SW480 (cell line): ENCODE measurements at regions not wholly inside any gene's neighbourhood (a gene's known extent, or its start where the extent isn't known, plus 50 kb on each side); places are given as distances from the start of the nearest gene placed in this dataset.

Experiments used
- DNase-seq: peaks from one replicate; pipeline ENCODE4 v3.0.0-alpha.2; 2016; ENCODE audit warnings: low spot score

DNA sequence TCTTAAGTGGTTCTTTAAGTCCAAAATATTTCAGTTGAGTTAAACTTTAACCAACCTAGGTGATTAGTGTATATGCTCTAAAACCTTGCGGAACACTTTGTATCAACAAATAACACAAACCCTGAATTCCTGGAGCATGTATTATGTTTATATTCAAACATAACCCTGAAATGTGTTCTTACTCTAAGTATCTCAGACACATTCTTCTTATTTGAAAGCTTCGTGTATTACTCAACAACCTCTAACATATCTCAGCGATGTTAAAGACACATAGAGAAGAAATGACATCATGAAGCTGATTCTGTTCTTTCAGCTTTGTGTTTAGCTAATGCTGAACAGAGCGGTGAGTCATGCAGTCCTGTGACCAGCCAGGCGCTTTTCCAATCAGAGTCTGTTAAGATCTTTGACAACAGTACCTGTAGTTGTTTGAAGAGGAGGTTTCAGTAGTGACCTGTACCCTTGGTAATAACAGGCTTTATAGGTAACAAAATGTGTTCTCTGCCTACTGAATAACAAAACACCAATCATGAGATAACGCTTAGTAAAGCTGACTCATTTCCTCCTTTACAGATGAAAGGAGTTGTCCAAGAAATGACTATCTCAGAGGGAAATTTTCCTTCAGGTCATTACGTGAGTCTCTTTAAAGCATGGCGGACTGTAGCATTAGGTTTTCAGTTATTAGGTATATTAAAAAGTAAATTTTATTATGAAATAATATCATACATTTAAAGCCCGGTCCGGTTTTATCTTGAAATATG lies 67.3 kb upstream of the KLF6 start:
- peak; percentile 98 for DNase-seq

DNA sequence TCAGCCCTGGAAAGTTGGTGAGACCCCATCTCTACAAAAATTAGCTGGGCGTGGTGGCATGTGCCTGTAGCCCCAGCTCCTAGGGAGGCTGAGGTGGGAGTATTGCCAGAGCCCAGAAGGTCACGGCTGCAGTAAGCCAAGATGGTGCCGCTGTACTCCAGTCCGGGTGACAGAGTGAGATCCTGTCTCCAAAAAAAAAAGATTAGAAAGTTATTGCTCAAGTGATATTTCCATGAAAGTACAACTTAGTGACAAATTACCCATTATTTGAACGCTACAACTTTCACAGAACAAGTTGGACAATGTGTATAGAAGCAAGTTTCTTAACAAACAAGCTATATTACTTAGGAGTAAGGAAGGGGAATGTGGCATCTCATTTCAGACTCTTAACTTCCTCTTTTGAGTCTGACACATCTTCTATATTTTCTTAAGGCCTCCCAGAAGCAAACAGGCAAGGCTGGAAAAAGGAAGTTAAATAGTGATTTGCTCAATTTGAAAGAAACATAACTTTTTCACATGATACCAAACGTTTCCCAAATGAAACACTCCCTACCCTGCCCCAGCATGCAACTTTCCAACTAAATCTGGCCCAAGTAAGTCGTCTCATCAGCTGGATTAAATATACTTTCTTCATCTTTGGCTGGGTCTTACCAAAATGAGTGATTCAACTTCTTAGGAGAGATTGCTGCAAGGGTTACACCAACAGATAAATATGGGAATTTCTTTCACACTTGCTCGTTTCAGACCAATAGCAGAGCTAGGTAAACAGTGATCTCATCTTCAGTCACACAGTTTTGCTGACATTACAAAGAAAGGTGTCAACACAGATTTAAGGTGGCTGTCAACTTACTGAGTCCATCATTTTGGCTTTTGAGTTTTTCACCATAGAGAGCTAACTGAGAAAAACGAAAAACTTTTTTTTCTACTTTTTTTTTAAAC lies 66.3 kb upstream of the KLF6 start:
- peak; percentile 34 for DNase-seq

DNA sequence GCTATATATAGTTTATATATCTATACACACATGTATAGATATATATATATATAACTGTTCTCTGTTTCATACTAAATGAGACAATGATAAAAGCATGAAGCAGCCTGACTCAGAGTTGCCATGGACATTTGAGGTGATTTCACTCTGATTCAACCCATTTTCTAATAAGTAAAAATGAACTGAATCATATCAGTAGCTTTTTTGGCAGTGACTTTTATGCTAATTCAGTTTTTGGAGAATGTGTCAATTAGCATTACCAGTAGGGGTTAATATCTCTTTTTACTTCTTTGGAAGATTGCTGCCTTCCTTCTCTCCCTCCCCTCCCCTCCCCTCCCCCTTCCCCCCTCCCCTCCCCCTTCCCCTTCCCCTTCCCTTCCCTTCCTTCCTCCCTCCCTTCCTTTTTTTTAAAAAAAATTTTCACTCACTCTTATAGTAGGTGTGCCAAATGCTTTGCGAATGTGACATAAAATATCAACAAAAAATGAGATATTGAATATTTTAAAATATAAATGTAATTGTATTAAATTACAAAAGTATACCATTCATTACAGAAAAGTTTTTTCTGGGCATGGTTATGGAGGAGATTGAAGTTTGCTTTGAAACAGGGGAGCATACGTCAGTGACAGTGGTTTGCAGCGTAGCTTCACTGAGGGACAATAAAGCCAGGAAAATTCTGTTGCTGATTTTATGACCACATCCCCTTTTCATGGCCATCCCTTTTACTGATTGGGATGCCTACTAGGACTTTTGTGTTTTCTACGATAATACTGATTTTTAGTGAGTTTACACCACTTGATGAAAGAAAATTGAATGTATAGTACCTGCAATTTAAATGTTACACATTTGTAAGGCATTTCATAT lies 64.0 kb upstream of the KLF6 start:
- no peak for DNase-seq

DNA sequence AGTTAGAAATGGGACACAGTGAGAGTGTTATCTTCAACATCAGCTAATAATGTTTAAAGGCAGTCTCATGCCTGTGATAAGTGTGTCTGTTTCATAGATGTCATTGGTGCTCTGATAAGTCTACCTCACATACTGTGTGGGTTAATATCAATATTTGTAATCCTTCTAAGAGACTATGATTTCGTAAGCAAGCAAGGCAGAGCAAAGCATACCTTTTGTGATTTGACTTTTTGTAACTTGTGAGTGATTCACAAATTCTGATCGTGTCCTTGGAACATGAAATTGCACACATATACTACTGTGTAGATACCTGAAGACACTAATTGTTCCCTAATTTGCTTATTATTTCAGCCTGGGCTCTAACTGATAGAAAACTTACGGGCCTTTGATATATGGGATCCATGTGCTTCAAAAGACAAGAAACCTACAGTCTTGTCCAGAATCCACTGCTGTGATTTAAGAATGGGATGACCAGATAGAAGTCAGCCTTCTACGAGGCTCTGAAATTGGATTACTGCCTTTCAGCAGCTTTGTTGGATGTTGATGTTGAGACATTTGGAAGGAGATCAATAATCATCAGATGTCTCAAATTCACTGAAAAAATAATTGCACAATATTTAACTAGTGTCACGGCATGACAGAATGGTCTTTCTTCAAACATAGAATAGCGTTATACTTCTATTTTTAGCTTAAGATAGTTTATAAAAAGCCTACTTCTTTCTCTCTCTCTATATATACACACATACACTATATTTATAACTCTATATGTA lies 63.2 kb upstream of the KLF6 start:
- DNase-seq, result no peak

DNA sequence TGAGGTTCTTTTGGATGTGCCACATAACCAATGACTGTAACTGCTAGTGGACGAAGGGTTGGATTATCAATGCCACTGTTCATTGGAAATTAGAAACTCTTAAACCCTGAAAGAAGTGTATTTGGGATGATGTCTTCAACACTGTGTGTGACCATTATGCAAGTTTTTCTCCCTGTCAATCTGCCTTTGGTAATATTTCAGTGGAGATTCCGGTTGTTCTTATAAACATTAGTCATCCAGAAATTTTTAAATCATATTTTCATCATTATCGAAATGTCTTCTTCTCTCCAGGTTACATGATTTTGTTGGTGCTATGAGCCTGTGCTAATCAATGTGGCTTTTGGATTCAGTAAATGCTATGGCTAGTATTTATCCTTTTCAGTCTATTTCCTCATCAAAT lies 61.7 kb upstream of the KLF6 start:
- no peak for DNase-seq

DNA sequence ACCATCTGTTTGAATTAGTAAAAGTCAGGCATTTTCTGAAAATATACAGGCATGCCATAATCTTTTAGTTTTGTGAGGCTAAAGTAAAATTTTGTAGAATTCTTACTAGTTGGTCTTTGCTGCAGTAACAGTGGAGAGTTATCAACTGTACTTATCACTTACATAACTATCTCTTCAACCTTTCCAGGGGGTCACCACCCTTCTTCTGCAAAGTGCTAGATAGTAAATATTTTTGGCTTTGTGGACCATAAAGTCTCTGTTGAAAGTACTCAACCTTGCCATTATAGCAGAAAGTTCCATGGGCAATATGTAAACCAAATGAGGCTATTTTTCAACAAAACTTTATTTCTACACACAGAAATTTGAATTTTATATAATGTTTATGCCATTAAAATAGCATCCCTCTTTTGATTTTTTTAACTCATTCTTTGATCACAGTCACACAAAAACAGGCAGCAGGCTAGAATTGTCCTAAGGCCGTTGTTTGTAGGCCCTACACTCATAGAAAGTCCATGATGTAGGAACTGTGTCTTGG lies 59.5 kb upstream of the KLF6 start:
- no peak for DNase-seq

DNA sequence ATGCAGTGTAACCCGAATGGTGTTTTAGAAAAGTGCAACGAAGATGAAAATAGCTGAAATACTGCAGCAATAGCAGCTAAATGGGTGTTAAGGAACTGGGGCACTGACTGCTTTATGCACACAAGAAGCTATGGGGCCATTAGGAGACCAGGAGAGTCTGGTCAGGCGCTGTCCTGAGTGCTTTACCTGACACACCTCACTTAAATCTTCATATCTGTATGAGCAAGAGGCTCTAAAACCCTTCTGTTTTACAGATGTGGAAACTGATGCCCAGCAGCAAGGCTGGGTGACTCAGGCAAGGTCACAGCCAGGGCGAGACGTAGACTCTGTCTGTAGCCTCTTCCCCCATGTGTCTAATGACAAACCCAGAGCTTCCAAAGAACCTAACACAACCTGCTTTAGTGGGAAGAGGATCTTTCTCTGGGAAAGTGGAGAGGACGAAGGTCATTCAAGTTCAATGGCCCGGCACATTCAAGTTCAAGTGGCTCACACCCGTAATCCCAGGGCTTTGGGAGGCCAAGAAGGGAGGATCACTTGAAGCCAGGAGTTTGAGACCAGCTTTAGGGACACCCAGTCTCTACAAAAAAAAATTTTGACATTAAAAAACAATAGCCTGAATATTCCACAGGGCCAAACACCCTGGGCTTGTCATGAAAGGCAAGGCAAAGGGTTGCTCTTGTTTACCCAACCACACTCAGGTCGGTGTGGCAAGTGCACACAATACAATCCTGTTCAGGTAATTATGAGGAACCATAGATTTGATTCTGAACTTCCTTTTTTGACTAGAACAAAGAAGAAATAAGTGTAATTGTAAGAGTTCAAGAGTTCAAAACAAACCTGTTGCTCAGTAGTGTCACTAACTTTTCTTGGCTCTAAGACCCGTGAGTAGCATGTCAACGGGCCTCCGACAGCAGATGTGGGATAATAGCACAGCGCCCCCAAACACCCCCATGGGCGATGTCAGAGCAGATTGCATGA lies 53.7 kb upstream of the KLF6 start:
- DNase-seq, result no peak

DNA sequence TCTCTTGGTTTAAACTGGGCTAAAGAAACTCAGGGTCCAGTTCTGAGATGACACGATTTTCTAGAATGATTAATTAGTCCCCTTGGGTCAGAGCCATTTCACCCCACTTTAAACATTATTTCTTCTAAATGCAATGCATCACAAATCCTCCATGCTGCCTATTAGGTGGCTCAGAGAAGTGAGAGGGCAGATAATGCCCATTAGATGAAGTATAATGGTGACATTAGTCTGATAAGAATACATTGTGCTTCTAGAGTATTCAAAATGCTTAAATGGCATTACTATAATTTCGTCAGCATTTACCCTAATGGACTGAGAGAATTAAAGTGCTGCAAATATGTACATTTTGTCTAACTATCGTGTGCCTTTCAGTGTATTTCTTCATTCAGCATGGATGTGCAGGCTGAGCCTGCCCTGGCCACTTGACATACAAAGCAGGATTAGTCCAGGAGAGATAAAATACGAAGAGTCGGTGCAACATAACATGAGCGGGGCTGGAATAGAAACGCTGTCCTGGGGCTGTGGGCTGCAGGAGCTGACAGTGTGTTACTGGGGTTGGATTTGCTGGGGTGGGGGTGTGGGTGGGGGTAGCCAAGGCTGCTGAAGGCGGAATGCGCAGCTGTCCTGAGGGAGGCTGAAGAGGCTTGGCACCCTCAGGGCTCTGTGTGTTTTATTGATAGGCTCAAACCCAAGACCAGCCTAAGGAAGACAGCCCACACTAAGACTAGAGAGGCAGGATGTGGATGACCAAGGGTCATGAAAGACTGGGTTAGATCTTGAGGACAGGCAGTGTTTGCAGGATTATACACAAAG lies 52.8 kb upstream of the KLF6 start:
- no peak for DNase-seq

DNA sequence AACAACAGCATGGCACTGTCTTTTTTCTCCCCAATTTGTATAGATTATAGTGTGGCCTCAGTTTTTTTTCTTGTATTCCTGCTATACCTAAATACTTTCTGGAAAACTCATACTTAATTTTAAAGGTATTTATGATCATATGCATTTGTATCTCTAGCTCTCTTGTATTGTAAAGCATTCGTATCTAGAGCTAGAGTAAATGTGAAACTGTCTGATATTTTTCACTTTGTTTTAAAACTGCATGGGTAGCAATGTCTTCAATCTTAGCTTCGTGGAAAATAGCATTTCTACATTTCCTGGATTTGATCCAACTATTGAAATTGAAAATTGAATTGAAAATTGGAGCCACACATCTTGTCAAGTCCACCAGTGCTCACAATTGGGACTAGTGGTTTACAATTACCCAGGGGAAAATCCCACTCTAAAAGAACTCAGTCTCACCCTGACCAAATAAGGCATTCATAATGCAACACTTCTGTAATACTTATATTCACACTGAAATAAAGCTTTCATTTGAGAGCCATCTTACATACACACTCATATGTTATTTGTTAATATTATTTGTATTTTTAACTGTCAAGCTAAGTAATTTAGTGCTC lies 51.3 kb upstream of the KLF6 start:
- no peak for DNase-seq

DNA sequence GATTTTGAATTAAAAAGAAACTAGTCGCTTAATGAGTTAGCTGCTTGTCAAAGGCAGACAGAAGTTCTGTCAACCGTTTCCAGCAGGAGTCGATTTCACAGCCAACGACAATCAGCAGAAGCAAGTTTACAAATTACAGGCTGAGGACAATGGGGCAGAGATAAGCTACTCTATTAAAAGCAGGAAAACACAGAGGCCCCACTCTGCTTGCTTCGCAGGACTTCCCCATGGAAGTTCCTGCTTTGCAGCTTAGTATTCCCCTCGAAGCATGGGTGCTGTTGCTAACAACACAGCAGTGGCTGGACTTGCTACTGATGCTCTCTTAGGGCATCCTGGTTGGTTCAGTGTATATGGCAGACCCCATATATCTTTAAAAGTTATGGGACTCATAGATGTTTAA lies 50.8 kb upstream of the KLF6 start:
- DNase-seq, result no peak

DNA sequence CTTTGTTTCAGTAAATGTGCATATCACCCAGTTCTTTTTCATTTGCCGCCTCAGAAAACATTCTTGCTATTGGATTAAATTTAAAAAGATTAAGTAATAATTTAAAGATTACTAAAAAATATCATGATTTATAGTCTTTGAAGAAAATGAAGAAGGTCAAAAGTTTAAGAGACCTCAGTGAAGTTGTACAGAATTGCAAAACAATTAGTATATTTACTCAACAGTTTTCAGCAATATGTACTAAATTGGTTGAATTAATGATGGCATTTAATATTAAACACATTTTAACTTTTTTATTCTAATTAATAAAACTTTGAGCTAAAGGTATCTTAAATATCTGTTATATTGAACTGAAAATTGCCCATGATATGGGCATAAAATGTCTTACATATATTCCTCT lies 49.9 kb upstream of the KLF6 start:
- DNase-seq, result no peak
